HuH-7 (cell line): ENCODE measurements at regions not wholly inside any gene's neighbourhood (a gene's known extent, or its start where the extent isn't known, plus 50 kb on each side); places are given as distances from the start of the nearest gene placed in this dataset.

Experiments
- DNase-seq: peaks from one replicate; pipeline ENCODE4 v3.0.0; 2011; ENCODE audit warnings: low spot score

DNA sequence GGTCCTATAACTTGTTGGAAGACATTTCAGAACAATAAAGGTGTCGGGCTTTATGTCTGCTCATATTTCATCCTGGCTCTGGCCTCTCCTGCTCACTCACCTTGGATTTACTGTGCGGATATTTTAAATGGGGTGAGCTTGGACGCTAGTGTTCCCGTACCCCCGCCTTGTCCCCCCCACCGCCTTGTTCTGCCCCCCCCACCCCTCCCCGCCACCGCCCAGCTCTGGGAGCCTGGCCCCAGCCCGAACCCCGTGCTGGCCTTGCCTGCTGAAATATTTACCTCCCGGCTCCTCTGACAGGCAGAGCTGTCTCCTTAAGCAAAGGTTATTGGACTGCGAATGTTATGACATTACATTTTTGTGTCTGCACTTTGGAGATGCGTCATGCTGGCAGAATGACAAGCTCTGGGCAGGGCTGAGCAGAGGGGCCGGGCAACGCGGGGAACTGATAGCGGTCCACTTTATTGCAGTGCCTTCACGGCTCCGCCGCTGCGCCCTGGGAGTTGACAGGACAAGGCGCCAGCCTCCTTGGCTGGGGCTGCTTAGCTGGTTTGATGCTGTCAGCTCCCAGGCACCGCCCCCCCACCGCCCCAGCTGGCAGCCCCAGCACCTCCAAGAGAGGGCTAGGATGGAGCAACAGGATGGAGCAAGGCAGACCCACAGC is 222.5 kb upstream of the GSE1 start:
- peak; percentile 90 for DNase-seq

DNA sequence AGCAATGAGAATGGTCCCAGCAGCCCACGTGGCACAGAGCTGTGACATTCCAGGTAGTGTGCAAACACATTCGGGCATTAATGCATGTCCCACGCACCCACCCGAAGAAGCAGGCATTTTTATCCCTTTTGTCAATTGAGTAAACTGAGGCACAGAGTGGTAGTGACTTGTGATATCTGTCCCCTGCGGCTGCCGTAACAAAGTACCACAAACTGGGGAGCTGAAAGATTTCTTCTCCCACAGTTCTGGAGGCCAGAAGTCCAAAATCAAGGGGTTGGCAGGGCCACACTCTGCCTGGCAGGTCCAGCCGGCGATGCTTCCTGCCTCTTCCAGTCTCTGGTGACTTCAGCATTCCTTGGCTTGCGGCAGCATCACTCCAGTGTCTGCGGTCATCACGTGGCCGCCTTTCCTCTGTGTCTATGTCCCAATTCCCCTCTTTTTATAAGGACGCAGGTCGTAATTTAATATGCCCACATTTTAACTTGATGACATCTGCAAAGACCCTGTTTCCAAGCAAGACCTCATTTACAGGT is 221.9 kb upstream of the GSE1 start:
- DNase-seq: no peak

DNA sequence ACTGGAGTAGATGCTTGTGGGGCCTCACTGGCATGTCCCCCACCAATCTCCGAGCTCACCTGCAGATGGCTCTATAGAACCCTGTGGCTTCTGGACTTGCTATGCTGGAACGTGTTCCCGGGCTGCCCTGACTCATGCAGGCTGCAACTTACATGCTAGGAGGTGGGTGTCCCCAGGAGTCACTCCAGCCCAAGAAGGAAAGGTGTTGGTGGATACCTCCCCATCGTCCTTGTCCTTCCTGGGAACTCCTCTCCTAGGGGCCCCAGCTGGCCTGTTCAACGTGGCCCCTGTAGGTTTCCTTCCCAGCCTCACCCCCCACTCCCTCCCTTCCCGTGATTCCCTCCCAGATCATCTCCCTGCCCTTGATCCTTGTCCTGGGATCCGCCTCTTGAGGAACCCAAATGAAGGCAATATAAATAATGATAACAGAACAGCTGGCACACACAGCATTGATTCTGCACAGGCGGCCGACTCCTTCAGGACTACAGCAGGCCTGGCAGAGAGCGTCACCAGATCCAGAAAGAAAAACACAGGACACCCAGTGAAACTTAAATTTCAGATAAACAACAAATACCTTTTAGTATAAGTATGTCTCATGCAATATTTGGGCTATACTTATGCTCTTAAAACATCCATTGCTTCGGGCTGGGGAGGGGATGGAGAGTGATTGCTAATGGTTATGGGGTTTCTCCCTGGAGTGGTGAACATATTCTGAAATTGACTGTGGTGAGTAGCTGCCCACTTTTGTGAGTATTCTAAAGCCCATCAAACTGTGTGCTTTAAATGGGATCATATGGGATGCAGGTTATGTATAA is 221.1 kb upstream of the GSE1 start:
- no peak for DNase-seq

DNA sequence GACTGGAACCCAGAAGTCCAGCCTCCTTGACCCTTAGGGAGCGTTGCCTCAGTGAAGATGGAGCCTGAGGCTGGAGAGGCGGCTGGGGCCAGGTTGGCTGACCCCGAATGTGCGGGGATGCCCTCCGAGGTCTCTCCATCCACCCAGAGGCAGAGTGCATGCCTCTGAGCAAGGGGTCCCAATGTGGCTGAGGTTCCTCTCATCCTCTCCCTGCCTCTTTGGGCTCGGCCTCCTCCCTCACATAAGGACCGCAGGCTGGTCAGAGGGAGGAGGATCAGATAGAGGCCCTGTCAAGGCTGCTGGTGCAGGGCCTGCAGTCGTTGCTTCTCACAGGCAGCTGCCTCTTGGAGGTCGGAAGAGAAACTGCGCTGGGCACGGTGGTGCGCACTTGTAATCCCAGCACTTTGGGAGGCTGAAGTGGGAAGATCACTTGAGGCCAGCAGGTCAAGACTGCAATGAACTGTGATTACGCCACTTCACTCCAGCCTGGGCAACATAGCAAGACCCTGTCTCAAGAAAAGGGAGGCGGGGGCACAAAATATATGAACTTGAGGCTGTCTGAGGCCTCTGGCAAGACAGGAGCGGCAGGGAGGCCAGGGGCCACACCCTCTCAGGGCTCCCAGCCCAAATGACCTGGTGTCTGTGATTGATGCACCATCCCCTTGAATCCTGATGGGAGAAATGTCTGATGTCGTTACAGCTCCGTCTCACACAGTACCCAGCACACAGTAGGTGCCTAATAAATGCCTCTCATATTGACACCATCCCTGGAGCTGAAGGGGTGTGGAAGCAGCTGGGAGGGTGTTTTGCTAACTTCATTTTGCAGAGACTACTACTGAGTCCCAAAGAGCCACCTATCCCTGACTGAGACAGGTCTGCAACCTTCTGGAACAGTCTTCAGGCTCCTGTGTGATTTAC is 220.1 kb upstream of the GSE1 start:
- DNase-seq: no peak

DNA sequence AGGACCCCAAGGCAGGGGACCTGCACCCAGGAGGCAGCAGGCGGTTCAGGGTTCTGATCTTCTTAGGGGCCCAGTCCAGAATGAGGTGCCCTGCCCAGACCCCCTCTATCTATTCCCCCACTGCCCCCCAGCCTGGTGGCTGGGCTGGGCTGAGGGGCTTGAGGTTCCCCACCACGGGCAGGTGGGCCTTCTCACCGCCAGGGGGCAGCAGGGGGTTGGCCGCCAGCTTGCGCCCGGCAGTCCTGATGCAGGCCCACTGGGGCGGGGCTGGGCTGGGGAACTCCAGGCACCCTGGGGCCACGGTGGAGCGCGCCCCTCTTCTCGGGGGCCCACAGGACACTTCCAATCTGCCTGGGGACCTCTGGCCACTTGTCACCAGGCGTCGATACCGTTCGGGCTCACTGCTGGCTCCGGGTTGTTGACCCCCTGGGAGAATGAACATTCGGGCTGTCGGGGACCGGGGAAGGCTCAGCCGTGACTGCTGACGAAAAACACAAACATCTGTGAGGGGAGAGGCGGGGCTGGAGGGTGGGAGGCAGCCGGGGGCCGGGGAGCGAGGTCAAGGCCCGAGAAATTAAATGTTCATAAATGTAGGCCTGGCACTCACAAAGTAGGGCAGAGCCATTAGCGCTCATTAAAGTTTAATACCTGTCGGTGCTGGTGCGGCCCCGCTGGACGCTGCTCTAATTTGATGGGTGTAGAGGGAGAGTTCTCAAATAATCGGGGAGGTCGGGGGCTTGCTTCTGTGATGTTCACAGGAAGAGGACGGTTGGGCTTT is 219.3 kb upstream of the GSE1 start:
- peak; percentile 99 for DNase-seq

DNA sequence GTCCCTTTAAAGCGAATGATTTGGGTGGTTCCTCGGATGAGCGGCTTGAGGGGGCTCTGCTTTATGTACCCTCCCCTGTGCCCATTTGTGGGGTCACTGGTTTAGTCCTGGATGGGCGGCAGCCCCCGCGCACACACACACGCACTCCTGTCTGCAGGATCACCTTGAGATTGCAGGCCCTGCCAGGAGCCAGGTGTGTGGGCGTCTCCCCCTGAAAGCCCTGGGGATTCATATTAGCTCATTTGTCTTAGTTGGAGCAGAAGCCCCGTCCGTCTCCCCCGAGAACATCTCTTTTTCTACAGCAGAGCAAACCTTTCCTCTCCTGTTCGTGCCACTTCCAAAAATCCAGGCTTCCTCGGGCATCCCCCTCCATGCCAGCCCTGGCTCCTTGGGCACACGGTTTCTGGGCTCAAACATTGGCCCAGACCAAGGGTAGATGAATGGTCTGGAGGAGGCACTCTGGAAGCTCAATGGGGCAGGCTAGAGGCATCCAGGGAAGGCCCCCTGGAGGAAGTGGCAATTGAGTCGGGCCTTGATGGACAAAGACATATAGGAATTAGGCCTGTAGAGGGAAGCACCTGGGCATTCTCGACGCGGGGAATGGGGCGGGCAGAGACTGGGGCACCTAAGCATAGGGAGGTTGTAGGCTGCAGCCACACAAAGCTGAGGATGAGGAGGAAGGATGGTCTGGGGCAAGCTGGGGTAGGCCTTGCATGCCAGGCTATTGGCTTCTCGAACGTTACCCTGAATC is 218.5 kb upstream of the GSE1 start:
- no peak for DNase-seq

DNA sequence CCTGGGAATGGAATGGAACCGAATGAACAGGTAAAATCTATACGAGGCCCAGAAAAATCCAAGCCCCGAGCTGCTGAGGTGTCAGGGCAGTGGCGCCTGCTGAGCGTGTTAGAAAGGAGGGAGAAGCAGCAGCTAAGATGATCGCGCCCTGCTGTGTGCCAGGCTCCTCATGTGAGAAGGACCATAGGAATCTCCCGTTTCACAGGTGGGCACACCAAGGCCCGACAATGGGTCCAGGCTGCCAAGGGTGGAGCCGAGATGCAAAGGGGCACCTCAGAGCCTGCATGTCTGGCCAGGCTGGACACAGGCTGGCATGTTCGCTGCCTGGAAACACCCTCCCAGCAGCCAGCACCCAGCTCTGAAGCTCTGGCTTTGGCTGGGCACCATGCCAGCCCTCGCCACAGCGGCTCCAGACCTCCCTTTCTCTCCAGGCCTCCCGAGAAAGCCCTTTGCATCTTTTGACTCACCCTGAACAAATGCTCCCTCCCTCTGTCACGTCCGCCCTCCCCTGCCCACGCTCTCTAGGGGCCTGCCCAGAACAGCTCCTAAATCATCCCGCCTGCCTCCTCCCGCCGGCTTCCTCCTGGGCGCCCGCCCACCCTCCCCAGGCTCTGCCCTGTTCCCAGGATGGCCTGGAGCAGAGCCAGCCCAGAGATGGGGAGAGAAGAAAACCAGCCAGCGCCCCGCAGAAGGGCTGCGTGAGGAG is 217.8 kb upstream of the GSE1 start:
- DNase-seq: no peak

DNA sequence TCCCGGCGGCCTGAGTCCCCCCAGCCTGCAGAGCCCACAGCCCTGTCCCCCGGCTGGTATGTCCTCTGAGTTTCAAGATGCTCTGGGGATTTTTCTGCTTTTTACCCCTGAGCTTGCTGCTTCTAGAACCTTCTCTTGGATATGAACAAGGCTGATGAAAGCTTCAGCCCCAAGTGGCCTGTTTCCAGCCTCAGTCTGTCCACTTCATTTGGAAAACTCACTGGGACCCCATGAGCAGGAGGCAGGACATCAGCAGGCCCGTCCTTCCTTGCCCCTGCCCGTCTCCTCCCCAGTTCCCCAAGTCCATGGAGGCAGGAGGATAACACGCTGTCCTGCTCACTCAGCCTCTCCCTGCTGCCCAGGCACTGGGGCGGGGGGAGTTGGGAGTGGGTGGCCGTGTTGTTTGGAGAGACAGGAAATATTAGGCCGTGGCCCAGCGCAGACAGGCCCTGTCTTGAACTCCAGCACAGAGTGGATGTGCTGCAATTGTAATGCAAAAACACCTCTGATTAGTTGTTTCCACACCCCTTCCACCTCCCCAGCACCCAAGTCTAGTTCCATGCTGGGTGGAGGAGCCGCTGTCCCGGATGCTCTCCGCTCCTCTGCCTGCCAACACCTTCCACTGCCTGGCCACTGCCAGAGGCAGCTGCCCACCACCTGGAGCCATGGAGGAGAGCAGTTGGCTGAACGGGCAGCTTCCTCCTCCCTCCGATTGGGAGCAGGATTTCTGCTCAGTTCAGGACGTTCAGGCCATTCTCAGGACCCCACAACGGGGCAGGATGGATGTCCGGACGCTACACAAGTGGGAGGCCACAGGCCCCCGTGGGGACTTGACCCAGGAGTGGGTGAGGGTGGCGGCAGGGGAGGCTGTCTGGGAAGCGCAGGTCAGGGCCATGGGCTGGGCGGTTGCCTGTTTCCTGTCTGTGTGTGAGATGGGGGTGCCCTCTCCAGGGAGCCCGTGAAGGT is 216.9 kb upstream of the GSE1 start:
- DNase-seq: no peak

DNA sequence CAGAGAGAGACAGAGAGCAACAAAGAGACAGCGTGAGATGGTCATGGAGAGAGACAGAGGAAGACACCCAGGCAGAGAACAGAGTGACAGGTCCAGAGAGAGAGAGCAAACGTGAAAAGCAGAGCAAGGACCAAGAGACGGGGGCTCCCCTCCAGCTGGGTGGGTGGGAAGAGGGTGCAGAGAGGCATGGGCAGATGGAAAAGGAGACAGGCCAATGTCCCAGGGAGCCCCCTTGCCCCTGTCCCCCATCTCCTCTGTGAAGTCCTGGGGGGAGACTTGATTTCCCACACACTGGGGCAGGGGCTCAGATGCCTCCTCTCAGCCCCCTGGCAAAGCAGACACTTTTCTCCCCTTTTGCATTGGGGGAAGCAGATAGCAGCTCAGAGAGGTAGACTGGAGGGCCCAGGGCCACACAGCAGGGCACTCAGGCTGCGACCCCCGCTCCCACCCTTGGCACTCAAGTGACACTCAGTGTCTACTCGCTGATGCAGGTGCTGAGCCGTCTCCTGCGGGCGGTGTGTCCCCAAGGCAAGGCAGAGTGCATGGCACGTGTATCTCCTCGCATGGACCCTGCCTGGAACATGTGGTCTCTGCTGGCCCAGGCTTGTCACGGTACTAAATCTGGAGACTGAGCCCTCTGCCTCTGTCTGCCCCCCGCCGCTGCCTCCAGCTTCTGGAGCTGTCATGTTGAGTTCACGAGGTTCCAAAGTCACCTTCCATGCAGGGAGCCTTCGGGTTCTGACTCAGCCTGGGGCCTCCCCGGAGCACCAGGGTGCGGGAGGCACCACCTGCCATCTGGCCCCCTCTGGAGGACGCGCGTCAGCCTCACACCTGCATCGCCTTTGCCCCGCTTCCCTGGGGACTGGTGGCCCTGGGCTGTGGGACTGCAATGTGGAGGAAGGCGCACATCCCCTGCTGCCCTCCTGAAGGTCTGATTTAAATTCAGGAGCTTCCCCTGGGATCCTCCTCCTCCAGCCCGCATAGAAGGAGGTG is 215.9 kb upstream of the GSE1 start:
- no peak for DNase-seq

DNA sequence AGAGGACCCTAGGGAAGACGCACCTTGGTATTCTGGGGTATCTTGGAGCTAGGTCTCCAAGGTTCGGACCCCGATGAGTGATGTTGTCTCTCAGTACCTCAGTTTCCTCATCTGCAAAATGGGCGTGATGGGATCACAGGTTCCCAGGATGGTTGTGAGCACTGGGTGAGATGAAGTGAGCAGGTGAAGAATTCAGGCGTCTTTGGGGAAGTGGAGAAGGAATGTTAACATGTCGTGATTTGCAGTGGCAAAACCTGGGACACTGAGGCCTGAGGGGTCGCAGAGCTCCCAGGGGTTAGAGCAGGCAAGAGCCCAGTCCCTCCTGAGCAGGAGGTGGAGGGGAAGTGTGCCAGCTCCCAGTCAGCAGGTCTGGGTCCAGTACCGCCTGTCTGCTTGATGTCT is 215.1 kb upstream of the GSE1 start:
- no peak for DNase-seq

DNA sequence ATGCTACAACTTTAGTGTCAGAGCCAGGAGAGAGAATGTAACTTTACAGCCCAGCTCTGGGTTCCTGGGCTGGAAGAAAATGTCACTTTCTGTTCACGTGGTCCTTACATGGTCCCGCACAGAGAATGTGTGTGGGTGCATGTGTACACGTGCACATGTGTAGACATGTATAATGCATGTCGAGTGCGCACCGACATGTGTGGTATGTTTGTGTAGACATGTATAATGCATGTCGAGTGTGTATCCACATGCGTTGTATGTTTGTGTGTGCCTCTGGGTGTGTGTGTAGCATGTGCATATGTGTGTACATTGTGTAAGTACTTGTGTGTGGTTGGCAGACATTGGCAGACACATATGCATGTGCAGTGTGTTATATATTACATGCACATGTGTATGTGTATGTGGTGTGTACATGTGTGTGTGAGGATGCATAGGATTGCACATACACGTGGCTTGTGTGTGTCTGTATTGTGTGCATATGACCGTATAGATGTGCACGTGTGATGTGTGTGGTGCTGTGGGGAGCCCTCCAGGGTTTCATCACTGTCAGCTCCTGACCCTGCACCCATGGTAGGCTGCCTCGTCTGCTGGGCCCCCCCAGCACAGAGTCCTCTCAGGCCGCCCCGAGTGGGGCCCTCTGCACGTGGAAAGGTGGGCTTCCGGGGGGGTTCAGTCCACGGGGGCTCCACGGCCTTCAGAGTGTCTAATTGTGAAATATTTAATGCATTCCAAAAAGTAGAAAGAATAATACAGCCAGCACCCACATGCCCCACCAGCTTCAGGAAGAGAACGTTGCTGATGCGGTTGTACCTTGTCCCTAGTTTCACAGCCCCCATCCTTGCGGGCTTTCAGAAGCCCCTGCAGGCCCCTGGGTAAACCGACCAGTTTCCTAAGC is 214.2 kb upstream of the GSE1 start:
- no peak for DNase-seq

DNA sequence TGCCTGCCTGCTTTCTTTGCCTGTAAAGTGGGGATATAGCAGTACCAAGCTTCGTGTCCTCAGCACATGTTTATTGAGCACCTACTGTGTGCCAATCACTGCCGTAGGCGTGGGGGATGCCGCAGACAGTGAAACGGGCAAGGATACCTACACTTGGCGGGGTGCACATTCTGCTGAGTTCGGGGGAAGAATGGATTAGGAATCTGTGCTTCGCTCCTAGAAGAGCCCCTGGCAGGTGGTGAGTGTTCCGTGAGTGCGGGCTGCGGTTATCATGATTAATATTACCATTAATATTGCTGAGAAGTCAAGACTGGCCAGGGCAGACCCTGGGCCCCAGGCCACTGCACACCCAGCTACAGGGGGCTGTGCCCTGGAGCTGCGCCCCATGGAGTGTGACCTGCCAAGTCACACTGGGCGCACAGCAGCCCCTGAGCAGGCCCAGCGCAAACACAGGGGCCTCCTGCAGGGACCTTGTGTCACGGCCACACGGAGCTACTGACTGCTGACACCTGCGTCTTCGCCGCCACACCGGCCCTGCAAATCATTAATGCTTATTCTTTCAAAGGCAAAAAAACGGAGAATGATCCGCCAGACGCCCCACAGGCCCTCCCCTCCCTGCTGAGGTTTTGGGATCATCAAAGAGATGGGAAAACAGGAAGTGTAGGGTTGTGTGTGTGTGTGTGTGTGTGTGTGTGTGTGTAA is 213.4 kb upstream of the GSE1 start:
- no peak for DNase-seq

DNA sequence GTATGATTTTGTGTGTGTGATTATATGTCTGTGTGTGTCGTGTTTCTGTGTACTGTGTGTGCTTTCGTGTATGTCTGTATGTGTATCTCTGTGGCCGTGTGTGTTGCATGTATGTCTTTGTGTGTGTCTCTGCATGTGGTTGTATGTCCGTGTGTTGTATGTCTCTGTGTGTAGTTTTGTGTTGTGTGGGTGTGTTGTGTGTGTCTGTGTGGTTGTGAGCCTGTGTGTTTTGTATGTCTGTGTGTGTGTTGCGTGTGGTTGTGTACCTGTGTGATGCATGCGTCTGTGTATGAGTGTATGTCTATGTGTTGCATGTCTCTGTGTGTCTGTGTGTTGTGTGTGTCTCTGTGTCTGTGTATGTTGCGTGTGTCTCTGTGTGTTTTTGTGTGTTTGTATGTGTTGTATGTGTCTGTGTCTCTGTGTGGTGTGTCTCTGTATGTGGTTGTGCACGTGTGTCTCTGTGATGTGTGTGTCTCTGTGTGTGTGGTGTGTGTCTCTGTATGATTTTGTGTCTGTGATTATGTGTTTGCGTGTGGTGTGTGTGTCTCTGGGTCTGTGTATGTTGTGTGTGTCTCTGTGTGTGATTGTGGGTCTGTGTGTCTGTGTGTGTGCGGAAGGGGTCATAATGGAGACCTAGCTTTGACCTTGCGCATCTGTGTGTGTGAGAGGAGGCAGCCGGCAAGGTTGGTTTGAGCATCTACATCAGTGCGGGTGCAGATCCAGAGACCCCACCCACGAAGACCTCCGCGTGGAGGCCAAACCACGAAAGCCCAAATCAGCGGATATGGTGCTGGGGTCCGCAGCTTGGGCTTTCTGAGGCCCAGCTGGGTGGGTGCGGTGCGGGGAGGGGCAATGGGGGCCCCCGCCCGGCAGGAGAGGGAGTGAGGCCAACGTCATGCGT is 212.6 kb upstream of the GSE1 start:
- DNase-seq: no peak

DNA sequence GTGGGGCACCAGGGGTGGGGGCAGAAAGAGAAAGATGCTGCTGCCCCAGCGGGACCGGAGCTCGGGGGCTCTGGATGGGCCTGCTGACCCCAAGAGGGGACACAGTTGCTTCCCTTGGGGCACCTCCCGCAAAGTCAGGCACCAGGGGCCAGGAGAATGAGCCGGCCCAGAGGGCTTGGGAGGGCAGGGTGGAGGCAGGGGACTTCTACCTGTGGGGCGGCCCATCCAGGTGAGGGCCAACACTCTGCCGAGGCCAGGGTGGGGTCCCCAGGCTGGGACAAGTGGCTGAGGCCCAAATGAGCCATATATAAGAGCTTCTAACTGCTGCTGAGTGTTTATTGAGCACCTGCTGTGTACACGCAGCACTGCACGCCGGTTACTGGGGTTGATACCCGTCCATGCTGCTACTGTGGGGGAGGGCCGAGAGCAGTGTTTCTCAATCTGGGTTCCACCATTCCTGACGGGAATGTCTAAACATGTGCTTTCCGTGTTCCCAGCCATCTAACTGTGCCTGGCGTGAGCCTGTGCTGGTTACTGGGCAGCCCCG is 211.7 kb upstream of the GSE1 start:
- DNase-seq: no peak
